ENCODE measurements at regions not wholly inside any gene's neighbourhood (a gene's known extent, or its start where the extent isn't known, plus 50 kb on each side); places are given as distances from the start of the nearest gene placed in this dataset.
"Not testable (repeated sequence)": the region's sequence is repeated elsewhere in the genome, so short reads cannot be mapped to it uniquely, and the experiment has no call there.

DNA sequence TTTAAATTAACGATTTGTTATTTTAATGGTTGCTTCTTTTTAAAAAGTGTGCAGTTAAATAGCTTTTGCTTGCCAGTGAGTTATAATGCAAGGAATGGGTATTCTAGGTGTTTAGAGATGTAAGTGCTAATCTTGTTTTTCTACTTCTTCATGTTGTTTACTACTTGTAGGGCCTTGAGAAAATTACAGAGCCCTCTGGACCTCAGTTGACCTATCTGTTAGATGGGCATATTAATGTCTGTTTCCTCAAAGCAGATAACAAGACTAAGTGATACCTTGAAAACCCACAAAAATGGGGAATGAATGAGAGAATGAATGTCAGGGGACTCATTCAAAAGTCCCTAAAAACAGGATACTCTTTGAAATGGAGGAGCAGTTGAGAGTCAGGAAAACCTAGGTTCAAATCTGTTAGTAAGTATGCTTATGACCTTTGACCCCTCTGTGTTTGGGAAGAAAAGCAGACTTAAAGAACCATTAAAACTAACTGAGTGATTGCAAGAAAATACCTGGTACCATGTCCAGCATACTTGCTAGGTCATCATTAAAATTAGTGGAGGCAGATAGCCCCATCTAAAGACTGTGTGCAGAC, 419.5 kb downstream of the EDEM1 start:
- H3K4me1 ChIP-seq (ENCODE audit: insufficient read depth, low read length) = no peaks in the 10 kb centered on the region
- no peak for ATAC-seq (ENCODE audit: insufficient read depth, low read depth)

DNA sequence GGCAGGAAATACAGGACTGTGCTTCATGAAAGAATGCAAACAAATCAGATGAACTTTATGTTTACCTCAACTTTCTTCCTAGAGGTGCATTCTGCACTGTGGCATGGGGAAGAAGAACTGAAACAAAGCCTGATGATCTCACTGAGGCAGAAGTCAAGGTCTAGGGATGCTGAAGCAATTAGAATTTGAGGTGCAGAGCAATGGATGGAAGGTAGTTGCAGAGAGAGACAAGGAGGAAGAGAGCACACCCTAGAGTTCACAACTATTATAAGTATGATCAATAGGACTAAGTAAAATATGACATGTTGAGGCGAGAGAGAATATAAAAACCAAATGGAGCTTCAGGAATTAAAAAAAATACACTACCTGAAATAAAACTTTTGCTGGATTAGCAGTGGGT, 420.1 kb downstream of the EDEM1 start:
- H3K79me2 ChIP-seq (ENCODE audit: insufficient read depth, low read length) = no peaks in the 10 kb centered on the region
- no peaks in the 10 kb centered on the region for H4K20me1 ChIP-seq (ENCODE audit: insufficient read depth, low read length)
- TF ChIP-seq, protein P1, sequence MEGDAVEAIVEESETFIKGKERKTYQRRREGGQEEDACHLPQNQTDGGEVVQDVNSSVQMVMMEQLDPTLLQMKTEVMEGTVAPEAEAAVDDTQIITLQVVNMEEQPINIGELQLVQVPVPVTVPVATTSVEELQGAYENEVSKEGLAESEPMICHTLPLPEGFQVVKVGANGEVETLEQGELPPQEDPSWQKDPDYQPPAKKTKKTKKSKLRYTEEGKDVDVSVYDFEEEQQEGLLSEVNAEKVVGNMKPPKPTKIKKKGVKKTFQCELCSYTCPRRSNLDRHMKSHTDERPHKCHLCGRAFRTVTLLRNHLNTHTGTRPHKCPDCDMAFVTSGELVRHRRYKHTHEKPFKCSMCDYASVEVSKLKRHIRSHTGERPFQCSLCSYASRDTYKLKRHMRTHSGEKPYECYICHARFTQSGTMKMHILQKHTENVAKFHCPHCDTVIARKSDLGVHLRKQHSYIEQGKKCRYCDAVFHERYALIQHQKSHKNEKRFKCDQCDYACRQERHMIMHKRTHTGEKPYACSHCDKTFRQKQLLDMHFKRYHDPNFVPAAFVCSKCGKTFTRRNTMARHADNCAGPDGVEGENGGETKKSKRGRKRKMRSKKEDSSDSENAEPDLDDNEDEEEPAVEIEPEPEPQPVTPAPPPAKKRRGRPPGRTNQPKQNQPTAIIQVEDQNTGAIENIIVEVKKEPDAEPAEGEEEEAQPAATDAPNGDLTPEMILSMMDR (IDR thresholded peaks at IDR 0.05; ENCODE audit: borderline replicate concordance, extremely low read depth, low read length, poor library complexity, severe bottlenecking) = no peak
- no peak for TF ChIP-seq EZH2 (IDR thresholded peaks at IDR 0.05; ENCODE audit: borderline replicate concordance, low read depth, low read length, severe bottlenecking)
- H3K9ac ChIP-seq (ENCODE audit: low read depth, low read length) = no peak overlapping the region
- no peaks in the 10 kb centered on the region for H3K36me3 ChIP-seq (ENCODE audit: insufficient read depth, low read length)
- ATAC-seq (ENCODE audit: insufficient read depth, low read depth) (no peak), DNase-seq (no peak)
- no peaks in the 10 kb centered on the region for H3K9me3 ChIP-seq (ENCODE audit: insufficient read depth, low read length, severe bottlenecking)
- H3K4me1 ChIP-seq (ENCODE audit: insufficient read depth, low read length) = no peaks in the 10 kb centered on the region
- H3K27me3 ChIP-seq (ENCODE audit: insufficient read depth, low read length, poor library complexity) = peaks cover 3% of the 10 kb centered on the region
- no peak overlapping the region for H3K27ac ChIP-seq (ENCODE audit: low read length)
- H3K4me2 ChIP-seq (ENCODE audit: insufficient read depth, low read length) = no peak overlapping the region
- H2AFZ ChIP-seq (ENCODE audit: low read depth, low read length) = no peak overlapping the region
- no peak overlapping the region for H3K4me3 ChIP-seq (ENCODE audit: low read depth in 1 of 2, low read length in 2 of 2)

More for the DNA sequence above, 419.5 kb downstream of the EDEM1 start:
- H3K36me3 ChIP-seq (ENCODE audit: insufficient read depth, low read length) = no peaks in the 10 kb centered on the region
- H3K4me3 ChIP-seq (ENCODE audit: low read depth in 1 of 2, low read length in 2 of 2) = no peak overlapping the region
- no peak overlapping the region for H3K9ac ChIP-seq (ENCODE audit: low read depth, low read length)
- no peaks in the 10 kb centered on the region for H3K79me2 ChIP-seq (ENCODE audit: insufficient read depth, low read length)
- H3K27me3 ChIP-seq (ENCODE audit: insufficient read depth, low read length, poor library complexity) = peaks cover 1% of the 10 kb centered on the region
- H3K27ac ChIP-seq (ENCODE audit: low read length) = no peak overlapping the region
- H4K20me1 ChIP-seq (ENCODE audit: insufficient read depth, low read length) = no peaks in the 10 kb centered on the region
- H2AFZ ChIP-seq (ENCODE audit: low read depth, low read length) = no peak overlapping the region
- H3K4me2 ChIP-seq (ENCODE audit: insufficient read depth, low read length) = no peak overlapping the region
- no peak for DNase-seq
- TF ChIP-seq EZH2 (IDR thresholded peaks at IDR 0.05; ENCODE audit: borderline replicate concordance, low read depth, low read length, severe bottlenecking) = no peak
- TF ChIP-seq, protein P1 (IDR thresholded peaks at IDR 0.05; ENCODE audit: borderline replicate concordance, extremely low read depth, low read length, poor library complexity, severe bottlenecking) = no peak
- no peaks in the 10 kb centered on the region for H3K9me3 ChIP-seq (ENCODE audit: insufficient read depth, low read length, severe bottlenecking)

DNA sequence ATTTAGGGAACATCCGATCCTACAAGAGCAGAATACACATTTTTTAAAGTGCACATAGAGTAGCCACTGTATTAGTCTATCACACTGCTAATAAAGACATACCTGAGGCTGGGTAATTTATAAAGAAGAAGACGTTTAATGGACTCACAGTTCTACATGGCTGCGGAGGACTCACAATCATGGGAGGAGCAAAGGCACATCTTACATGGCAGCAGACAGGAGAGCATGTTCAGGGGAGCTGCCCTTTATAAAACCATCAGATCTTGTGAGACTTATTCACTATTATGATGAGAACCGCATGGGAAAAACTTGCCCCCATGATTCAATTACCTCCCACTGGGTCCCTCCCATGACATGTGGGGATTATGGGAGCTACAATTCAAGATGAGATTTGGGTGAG, 421.5 kb downstream of the EDEM1 start:
- H2AFZ ChIP-seq (ENCODE audit: low read depth, low read length); H3K9ac ChIP-seq (ENCODE audit: low read depth, low read length); H3K79me2 ChIP-seq (ENCODE audit: insufficient read depth, low read length); H3K4me3 ChIP-seq (ENCODE audit: low read depth in 1 of 2, low read length in 2 of 2); H3K36me3 ChIP-seq (ENCODE audit: insufficient read depth, low read length); ATAC-seq (ENCODE audit: insufficient read depth, low read depth); H3K4me2 ChIP-seq (ENCODE audit: insufficient read depth, low read length); H4K20me1 ChIP-seq (ENCODE audit: insufficient read depth, low read length); H3K4me1 ChIP-seq (ENCODE audit: insufficient read depth, low read length); H3K9me3 ChIP-seq (ENCODE audit: insufficient read depth, low read length, severe bottlenecking); H3K27ac ChIP-seq (ENCODE audit: low read length); H3K27me3 ChIP-seq (ENCODE audit: insufficient read depth, low read length, poor library complexity); DNase-seq: not testable (repeated sequence)

DNA sequence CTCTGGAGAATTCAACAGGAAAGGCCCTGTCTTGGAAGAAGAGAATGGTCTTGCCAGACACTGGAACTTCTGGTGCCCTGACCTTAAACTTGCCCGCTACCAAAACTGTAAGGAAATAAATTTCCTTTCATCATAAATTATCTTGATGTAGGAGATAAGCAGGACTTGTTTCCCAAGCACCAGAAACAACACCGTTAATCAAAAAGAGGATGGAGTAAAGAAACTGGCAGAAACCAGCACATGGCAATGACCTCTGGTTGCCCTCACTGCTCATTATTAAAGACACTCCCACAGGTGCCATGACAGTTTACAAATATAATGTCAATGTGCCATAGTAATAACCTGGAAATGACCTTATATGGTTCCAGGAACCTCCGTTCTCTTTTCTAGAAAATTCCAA, 426.1 kb downstream of the EDEM1 start:
- no peak overlapping the region for H3K9ac ChIP-seq (ENCODE audit: low read depth, low read length)
- no peak overlapping the region for H3K4me3 ChIP-seq (ENCODE audit: low read depth in 1 of 2, low read length in 2 of 2)
- H3K4me1 ChIP-seq (ENCODE audit: insufficient read depth, low read length) = no peaks in the 10 kb centered on the region
- H3K27me3 ChIP-seq (ENCODE audit: insufficient read depth, low read length, poor library complexity) = peaks cover 8% of the 10 kb centered on the region
- no peaks in the 10 kb centered on the region for H4K20me1 ChIP-seq (ENCODE audit: insufficient read depth, low read length)
- H3K9me3 ChIP-seq (ENCODE audit: insufficient read depth, low read length, severe bottlenecking) = no peaks in the 10 kb centered on the region
- no peak for ATAC-seq (ENCODE audit: insufficient read depth, low read depth)
- no peak overlapping the region for H2AFZ ChIP-seq (ENCODE audit: low read depth, low read length)
- no peak for DNase-seq
- no peak overlapping the region for H3K27ac ChIP-seq (ENCODE audit: low read length)
- H3K36me3 ChIP-seq (ENCODE audit: insufficient read depth, low read length) = no peaks in the 10 kb centered on the region
- H3K79me2 ChIP-seq (ENCODE audit: insufficient read depth, low read length) = no peaks in the 10 kb centered on the region
- TF ChIP-seq EZH2 (IDR thresholded peaks at IDR 0.05; ENCODE audit: borderline replicate concordance, low read depth, low read length, severe bottlenecking) = no peak
- TF ChIP-seq, protein P1 (IDR thresholded peaks at IDR 0.05; ENCODE audit: borderline replicate concordance, extremely low read depth, low read length, poor library complexity, severe bottlenecking) = no peak
- no peak overlapping the region for H3K4me2 ChIP-seq (ENCODE audit: insufficient read depth, low read length)

Measured in DND-41 (cell line).